ENCODE measurements at regions not wholly inside any gene's neighbourhood (a gene's known extent, or its start where the extent isn't known, plus 50 kb on each side); places are given as distances from the start of the nearest gene placed in this dataset.

DNA sequence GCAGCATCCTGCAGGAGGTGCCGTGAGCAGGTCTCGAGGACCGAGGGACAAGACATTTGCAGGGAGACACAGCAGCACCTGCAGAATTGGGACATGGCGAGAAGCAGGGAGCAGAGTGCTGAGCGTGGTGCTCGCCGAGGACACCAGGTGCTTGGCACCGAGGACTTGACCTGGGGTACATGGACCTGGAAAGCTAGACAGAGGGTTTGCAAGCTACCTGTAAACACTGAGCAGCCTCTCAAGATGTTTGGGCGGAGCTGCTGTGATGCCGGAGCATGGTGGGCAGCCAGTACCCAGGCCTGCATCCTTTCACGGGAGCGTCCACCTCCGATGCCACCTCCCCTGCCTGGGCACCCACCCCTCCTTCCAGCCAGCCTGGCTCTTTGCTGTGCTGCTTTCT lies 773.2 kb downstream of the TBC1D22A start:
- no TSS peak for BruUV-seq (replicated peaks)
- H3K4me2 ChIP-seq (ENCODE audit: low read depth, low read length): no peak overlapping the region
- in situ Hi-C loops (cut with HindIII; ENCODE audit: extremely low pct_ligation_motif_present, low pct_unique_long_range_greater_than_20kb) (no loop called here), intact Hi-C loops (cut with micrococcal nuclease; ENCODE audit: unreplicated experiment) (no loop called here)
- POLR2A ChIA-PET: no interaction called here
- no peaks in the 10 kb centered on the region for H4K20me1 ChIP-seq (ENCODE audit: insufficient read depth, low read length)
- H3K4me1 ChIP-seq (ENCODE audit: insufficient read depth, low read length): no peaks in the 10 kb centered on the region
- H3K9ac ChIP-seq (ENCODE audit: insufficient read depth, low read depth, low read length): no peak overlapping the region
- ATAC-seq (no peak), FAIRE-seq (no peak), DNase-seq (ENCODE audit: low spot score) (no peak)
- H3K27me3 ChIP-seq (ENCODE audit: control insufficient read depth in 1 of 2, insufficient read depth in 2 of 2, low read length in 2 of 2): peaks cover 0 to 7% of the 10 kb centered on the region in 2 experiments; a peak in 2 of 5 replicates
- H3K27ac ChIP-seq (ENCODE audit: extremely low read length, insufficient read depth, low read length): no peak overlapping the region
- no peak for TF ChIP-seq ZNF670 (CRISPR knock-in tag; IDR thresholded peaks at IDR 0.05; ENCODE audit: borderline replicate concordance)
- TF ChIP-seq ZNF660 (CRISPR knock-in tag; IDR thresholded peaks at IDR 0.05; ENCODE audit: borderline replicate concordance, low read depth): no peak
- TF ChIP-seq ZNF558 (CRISPR knock-in tag; IDR thresholded peaks at IDR 0.05; ENCODE audit: borderline replicate concordance): no peak
- TF ChIP-seq FOSL1 (CRISPR knock-in tag; IDR thresholded peaks at IDR 0.05; ENCODE audit: borderline replicate concordance): no peak
- no peak for TF ChIP-seq NFATC3 (CRISPR knock-in tag; IDR thresholded peaks at IDR 0.05)
- TF ChIP-seq GATAD2A (CRISPR knock-in tag; IDR thresholded peaks at IDR 0.05): no peak
- no peak for TF ChIP-seq ZSCAN25 (CRISPR knock-in tag; IDR thresholded peaks at IDR 0.05)
- TF ChIP-seq TAF1 (CRISPR knock-in tag; IDR thresholded peaks at IDR 0.05): no peak
- TF ChIP-seq CCAR2 (optimal IDR thresholded peaks at IDR 0.05; ENCODE audit: low read depth, low read length): no peak
- no peak for TF ChIP-seq ZNF205 (CRISPR knock-in tag; IDR thresholded peaks at IDR 0.05)
- TF ChIP-seq, protein P1, sequence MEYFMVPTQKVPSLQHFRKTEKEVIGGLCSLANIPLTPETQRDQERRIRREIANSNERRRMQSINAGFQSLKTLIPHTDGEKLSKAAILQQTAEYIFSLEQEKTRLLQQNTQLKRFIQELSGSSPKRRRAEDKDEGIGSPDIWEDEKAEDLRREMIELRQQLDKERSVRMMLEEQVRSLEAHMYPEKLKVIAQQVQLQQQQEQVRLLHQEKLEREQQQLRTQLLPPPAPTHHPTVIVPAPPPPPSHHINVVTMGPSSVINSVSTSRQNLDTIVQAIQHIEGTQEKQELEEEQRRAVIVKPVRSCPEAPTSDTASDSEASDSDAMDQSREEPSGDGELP (IDR thresholded peaks at IDR 0.05; ENCODE audit: borderline replicate concordance, low read depth): no peak
- no peak for TF ChIP-seq ATF1 (CRISPR knock-in tag; IDR thresholded peaks at IDR 0.05)
- TF ChIP-seq ZNF746 (CRISPR knock-in tag; IDR thresholded peaks at IDR 0.05): no peak
- no peak for TF ChIP-seq KLF15 (CRISPR knock-in tag; IDR thresholded peaks at IDR 0.05; ENCODE audit: borderline replicate concordance)
- TF ChIP-seq ZNF878 (CRISPR knock-in tag; IDR thresholded peaks at IDR 0.05): no peak
- TF ChIP-seq XRCC5 (optimal IDR thresholded peaks at IDR 0.05; ENCODE audit: low read length): no peak
- no peak for TF ChIP-seq AGO2 (optimal IDR thresholded peaks at IDR 0.05; ENCODE audit: low read depth, low read length)
- TF ChIP-seq, protein P2, sequence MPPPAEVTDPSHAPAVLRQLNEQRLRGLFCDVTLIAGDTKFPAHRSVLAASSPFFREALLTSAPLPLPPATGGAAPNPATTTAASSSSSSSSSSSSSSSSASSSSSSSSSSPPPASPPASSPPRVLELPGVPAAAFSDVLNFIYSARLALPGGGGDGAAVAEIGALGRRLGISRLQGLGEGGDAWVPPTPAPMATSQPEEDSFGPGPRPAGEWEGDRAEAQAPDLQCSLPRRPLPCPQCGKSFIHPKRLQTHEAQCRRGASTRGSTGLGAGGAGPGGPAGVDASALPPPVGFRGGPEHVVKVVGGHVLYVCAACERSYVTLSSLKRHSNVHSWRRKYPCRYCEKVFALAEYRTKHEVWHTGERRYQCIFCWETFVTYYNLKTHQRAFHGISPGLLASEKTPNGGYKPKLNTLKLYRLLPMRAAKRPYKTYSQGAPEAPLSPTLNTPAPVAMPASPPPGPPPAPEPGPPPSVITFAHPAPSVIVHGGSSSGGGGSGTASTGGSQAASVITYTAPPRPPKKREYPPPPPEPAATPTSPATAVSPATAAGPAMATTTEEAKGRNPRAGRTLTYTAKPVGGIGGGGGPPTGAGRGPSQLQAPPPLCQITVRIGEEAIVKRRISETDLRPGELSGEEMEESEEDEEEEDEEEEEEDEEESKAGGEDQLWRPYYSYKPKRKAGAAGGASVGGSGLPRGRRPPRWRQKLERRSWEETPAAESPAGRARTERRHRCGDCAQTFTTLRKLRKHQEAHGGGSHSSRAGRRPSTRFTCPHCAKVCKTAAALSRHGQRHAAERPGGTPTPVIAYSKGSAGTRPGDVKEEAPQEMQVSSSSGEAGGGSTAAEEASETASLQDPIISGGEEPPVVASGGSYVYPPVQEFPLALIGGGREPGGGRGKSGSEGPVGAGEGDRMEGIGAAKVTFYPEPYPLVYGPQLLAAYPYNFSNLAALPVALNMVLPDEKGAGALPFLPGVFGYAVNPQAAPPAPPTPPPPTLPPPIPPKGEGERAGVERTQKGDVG (CRISPR knock-in tag; IDR thresholded peaks at IDR 0.05; ENCODE audit: borderline replicate concordance): no peak
- TF ChIP-seq ZNF225 (CRISPR knock-in tag; IDR thresholded peaks at IDR 0.05): no peak
- no peak overlapping the region for H3K4me3 ChIP-seq (replicated peaks in 1 of 3; ENCODE audit: insufficient read depth in 1 of 3, low read depth in 2 of 3, low read length in 3 of 3)
- H2AFZ ChIP-seq (ENCODE audit: low read length): no peak overlapping the region
- H3K36me3 ChIP-seq (replicated peaks in 1 of 2; ENCODE audit: control insufficient read depth in 1 of 2, insufficient read depth in 2 of 2, low read length in 2 of 2): no peaks in the 10 kb centered on the region
- no peaks in the 10 kb centered on the region for H3K79me2 ChIP-seq (ENCODE audit: insufficient read depth, low read length)
- 3% methylated on average over 6 of the region's 13 CpGs for WGBS (ENCODE audit: low lambda C conversion rate)
- CTCF ChIA-PET (ENCODE audit: low intra/inter-chr PET ratio, low total read pairs): no interaction called here
- no peaks in the 10 kb centered on the region for H3K9me3 ChIP-seq (ENCODE audit: low read length)

Data from HepG2 (cell line).